NCI-H774 (cell line): ENCODE measurements at regions not wholly inside any gene's neighbourhood (a gene's known extent, or its start where the extent isn't known, plus 50 kb on each side); places are given as distances from the start of the nearest gene placed in this dataset.
"Not testable (repeated sequence)": the region's sequence is repeated elsewhere in the genome, so short reads cannot be mapped to it uniquely, and the experiment has no call there.

Experiments
- DNase-seq: peaks from one replicate; lab custom pipeline; 2025; lab: John Stamatoyannopoulos, UW

DNA sequence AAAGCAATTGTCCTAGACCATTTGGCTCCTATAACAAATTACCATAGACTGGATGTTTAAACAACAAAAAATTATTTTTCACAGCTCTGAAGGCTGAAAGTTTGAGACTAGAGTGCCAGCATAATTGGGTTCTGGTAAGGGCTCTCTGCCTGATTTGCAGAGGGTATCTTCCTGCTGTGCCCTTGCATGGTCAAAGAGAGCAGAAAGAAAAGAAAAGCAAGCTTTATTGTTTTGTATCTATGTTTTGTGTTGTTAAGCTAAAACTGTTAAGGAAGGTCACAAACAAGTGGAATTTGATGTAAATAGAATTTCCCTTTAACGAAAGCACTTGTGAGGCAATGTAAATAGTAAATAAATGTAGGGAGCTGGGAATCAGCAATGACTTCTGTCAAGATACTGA, 1031.0 kb upstream of the ATXN7L3B start:
- DNase-seq, result no peak

DNA sequence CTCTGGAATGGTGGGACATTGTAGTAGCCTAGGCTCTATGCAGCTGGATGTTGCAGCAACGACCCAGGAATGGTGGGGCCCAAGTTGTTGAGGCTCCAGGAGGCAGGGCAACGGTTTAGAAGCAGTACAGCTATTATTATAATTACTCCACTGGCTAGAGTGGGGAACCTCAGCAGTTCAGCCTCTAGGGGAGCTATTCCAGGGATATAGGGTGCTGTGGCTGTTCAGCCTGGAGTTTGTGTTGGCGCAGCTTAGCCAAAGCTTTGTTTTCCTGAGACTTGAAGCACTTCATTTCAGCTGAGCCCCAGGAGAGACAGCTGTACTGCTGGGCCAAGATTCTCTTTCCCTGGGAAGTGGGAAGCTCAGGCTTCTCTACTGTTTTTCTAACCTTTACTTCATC, 1023.0 kb upstream of the ATXN7L3B start:
- no peak for DNase-seq

GRCh38 chr12:73517859-73518258, 1019.8 kb upstream of the ATXN7L3B start:
- DNase-seq, result no peak

- no peak for DNase-seq
Observed at GRCh38 chr12:73529231-73529630, 1008.4 kb upstream of the ATXN7L3B start.

DNA sequence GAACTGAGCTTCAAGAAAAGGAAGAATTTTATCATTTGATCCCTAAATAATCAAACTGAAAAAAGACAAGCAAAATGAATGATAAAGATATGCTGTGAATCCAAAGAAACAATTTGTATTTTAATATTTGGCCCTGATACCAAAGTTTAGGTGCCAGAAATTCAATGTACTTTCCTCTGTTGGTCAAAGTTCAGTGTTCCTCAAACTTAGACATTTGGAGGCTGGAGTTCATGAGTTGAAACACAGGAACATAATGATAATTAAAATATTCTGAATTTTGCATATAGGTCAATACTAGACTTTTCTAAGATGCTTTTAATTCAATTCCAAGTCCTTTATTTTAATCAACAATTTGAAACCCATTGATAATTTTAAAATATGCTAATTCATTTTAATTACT, 1007.7 kb upstream of the ATXN7L3B start:
- DNase-seq, result no peak

GRCh38 chr12:73531752-73532151, 1005.9 kb upstream of the ATXN7L3B start:
- DNase-seq, result no peak

DNA sequence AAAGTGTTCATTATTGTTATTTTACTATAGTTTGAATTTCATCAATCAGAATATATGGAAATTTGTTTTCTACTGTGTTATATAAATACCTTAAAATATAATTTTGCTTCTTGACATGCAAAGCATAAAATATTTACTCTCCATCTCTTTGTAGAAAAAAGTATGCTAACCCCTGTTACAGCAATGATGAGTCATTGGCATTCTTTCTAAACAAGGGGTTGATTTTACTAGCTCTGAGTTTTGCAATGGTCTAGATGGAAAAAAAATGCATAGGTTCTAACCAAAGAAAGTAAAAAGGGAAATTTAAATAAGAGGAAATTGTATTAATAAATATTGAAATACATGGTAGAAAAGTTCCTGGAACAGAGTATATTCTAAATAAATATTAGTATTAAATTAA, 990.2 kb upstream of the ATXN7L3B start:
- no peak for DNase-seq

GRCh38 chr12:73585136-73585535, 952.5 kb upstream of the ATXN7L3B start:
- DNase-seq, result no peak

- DNase-seq, result no peak
Observed at GRCh38 chr12:73589220-73589619, 948.4 kb upstream of the ATXN7L3B start.

GRCh38 chr12:73598626-73599025, 939.0 kb upstream of the ATXN7L3B start:
- no peak for DNase-seq

- DNase-seq, result no peak
Observed at GRCh38 chr12:73599268-73599667, 938.4 kb upstream of the ATXN7L3B start.

- not testable (repeated sequence) for DNase-seq
Observed at GRCh38 chr12:73605925-73606324, 931.7 kb upstream of the ATXN7L3B start.

DNA sequence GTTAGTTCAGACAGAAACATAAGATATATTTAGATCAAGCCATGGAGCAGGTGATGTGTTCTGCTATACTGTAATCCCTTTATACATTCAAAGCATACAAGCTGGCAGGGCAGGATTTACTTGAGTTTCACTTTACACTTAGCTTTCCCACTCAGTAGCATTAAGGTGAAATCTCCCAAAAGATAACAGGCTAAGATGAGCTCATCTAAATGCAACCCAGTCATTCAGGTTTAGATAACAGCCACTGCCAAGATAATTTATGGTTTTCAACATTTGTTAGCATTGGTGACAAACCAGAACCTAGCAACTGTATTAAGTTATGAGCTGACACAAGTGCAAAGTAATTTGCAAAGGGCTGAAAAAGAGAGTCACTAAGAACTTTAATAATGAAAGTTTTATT, 925.1 kb upstream of the ATXN7L3B start:
- DNase-seq, result no peak

- no peak for DNase-seq
Observed at GRCh38 chr12:73623421-73623820, 914.2 kb upstream of the ATXN7L3B start.

- DNase-seq, result no peak
Observed at GRCh38 chr12:73625226-73625625, 912.4 kb upstream of the ATXN7L3B start.

GRCh38 chr12:73629171-73629570, 908.5 kb upstream of the ATXN7L3B start:
- DNase-seq, result no peak

DNA sequence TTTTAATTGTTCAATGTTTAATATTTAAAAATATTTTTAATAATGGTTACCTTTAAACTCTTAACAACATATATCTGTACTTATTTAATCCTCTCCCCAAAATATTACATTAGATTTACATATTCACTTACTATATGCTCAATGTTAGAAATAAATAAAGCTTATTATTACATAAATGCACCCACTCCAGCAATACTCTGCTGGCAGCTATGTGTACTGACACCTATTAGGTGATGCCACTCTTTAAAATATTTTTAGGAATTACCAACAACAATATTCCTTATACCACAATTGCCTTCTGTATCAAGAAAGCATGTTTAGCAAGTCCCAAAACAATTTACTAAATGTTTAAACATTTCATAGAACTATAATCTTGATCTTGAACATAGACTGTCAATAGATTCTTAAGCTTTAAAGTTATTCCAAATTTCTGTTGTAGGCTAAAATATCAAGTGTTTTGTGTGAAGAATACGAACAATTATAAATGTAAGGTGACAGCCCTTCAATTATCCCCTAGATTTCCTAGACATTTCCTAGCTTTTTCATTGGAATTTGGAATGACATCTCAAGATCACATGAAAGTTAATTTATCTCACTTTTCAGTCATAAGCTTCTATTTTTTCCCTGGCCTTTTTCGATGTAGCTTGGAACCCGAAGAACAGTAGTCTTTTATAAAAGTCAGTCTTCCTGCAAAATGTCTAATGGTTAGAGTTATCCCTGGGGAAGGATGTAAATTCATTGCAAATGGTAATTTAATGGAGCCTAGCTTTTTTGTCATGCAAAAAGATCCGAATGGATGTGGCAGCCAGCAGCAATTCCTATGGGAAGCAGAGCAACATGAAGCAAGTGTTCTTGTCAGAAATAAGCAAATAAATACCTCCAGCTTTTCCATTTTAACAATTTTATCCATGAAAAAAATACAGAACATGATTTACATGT, 907.5 kb upstream of the ATXN7L3B start:
- no peak for DNase-seq

- no peak for DNase-seq
Observed at GRCh38 chr12:73632191-73632590, 905.4 kb upstream of the ATXN7L3B start.

- DNase-seq, result no peak
Observed at GRCh38 chr12:73632661-73633060, 905.0 kb upstream of the ATXN7L3B start.

- not testable (repeated sequence) for DNase-seq
Observed at GRCh38 chr12:73639397-73639796, 898.2 kb upstream of the ATXN7L3B start.

GRCh38 chr12:73656375-73656774, 881.3 kb upstream of the ATXN7L3B start:
- DNase-seq, result no peak

GRCh38 chr12:73659802-73660201, 877.8 kb upstream of the ATXN7L3B start:
- no peak for DNase-seq

DNA sequence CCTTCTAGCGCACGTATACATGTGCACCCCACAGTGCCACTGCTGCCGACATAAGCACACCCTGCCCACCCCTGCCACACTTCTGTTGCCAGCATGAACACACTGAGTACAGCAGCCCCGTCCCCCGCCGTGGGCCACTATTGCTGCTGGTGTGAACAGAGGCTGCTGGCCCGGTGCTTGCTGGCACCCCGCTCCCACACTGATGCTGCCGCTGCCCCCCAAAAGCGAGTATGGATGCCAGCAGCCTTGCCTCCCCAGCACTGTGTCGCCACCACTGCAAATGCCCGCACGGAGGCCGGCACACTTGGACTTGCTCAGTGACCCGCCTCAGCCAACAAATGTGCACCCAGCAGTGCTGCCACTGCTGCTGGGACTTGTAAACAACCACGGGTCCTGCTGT, 872.4 kb upstream of the ATXN7L3B start:
- DNase-seq, result no peak

GRCh38 chr12:73671550-73671949, 866.1 kb upstream of the ATXN7L3B start:
- not testable (repeated sequence) for DNase-seq
